H1 (cell line): ENCODE measurements at regions not wholly inside any gene's neighbourhood (a gene's known extent, or its start where the extent isn't known, plus 50 kb on each side); places are given as distances from the start of the nearest gene placed in this dataset.

Experiments
- CTCF ChIA-PET: fragments of 300-600 bp; sonication (Branson Sonifier 250); formaldehyde crosslinking; loops from one replicate; lab custom pipeline; 2021; ENCODE audit not compliant: partially characterized antibody; lab: Charles Lee
- POLR2A ChIA-PET: fragments of 300-600 bp; sonication (Branson Sonifier 250); formaldehyde crosslinking; loops from one replicate; lab custom pipeline; 2021; ENCODE audit warnings: inconsistent platforms; ENCODE audit not compliant: partially characterized antibody; lab: Charles Lee
- DNase-seq, 2 experiments: peaks; one replicate each; pipeline versions ENCODE4 v3.0.0 to v3.0.0-alpha.2; 2010 to 2022; ENCODE audit warnings: low spot score in 2 of 2, low read depth in 1 of 2, mixed read lengths in 1 of 2
- FAIRE-seq: peaks from 2 replicates; lab custom pipeline; 2011; peaks lifted over from hg19 to GRCh38; lab: Jason Lieb, UNC
- H2AFZ ChIP-seq: 2 replicates; pipeline ENCODE4 v1.8.1; 2012; ENCODE audit warnings: low read length, inconsistent platforms
- H2AK5ac ChIP-seq: 2 replicates; pipeline ENCODE4 v1.6.1; 2013; ENCODE audit warnings: low read depth, low read length
- H2BK120ac ChIP-seq: replicated peaks from 2 replicates; pipeline ENCODE3; 2013; ENCODE audit warnings: low read depth, low read length, inconsistent platforms
- H2BK12ac ChIP-seq: 2 replicates; pipeline ENCODE4 v1.6.1; 2013; ENCODE audit warnings: low read depth, low read length
- H2BK15ac ChIP-seq: 2 replicates; pipeline ENCODE4 v1.6.1; 2013; ENCODE audit warnings: low read length
- H2BK20ac ChIP-seq: 2 replicates; pipeline ENCODE4 v1.6.1; 2013; ENCODE audit warnings: low read length
- H2BK5ac ChIP-seq: 2 replicates; pipeline ENCODE4 v1.6.1; 2013; ENCODE audit warnings: low read depth, low read length
- H3K14ac ChIP-seq: 2 replicates; pipeline ENCODE4 v1.6.1; 2013; ENCODE audit warnings: inconsistent platforms; ENCODE audit not compliant: insufficient read length
- H3K18ac ChIP-seq: 2 replicates; pipeline ENCODE4 v1.6.1; 2013; ENCODE audit warnings: low read length; ENCODE audit errors: extremely low read depth
- H3K23ac ChIP-seq: 2 replicates; pipeline ENCODE4 v1.6.1; 2013; ENCODE audit warnings: inconsistent platforms; ENCODE audit not compliant: insufficient read length
- H3K23me2 ChIP-seq: 2 replicates; pipeline ENCODE4 v1.6.1; 2013; ENCODE audit warnings: low read depth, low read length
- H3K27ac ChIP-seq: 2 replicates; pipeline ENCODE4 v1.6.1; 2011; ENCODE audit warnings: low read depth, low read length, inconsistent platforms
- H3K27me3 ChIP-seq, 4 experiments: replicated peaks in 1 of 4; 1 replicate in 1 of 4; 2 replicates in 3 of 4; pipeline versions ENCODE4 v1.6.1 to v1.8.1; 2011 to 2013; ENCODE audit warnings: low read length in 3 of 4, mild to moderate bottlenecking in 3 of 4, inconsistent platforms in 2 of 4, mixed read lengths in 2 of 4, moderate library complexity in 1 of 4; ENCODE audit not compliant: control insufficient read depth in 3 of 4, insufficient read depth in 3 of 4; ENCODE audit errors: extremely low read depth in 1 of 4
- H3K36me3 ChIP-seq, 4 experiments: 2 replicates each; pipeline versions ENCODE4 v1.6.1 to v1.8.1; 2011 to 2013; ENCODE audit warnings: mild to moderate bottlenecking in 4 of 4, low read length in 3 of 4, moderate library complexity in 2 of 4, control low read depth in 1 of 4, inconsistent platforms in 1 of 4; ENCODE audit not compliant: insufficient read depth in 4 of 4, control insufficient read depth in 2 of 4
- H3K4ac ChIP-seq: replicated peaks from 2 replicates; pipeline ENCODE3; 2013; ENCODE audit warnings: low read length, low read depth, mixed read lengths, inconsistent platforms; ENCODE audit not compliant: insufficient read length
- H3K4me1 ChIP-seq, 4 experiments: replicated peaks in 1 of 4; 1 replicate in 1 of 4; 2 replicates in 3 of 4; pipeline versions ENCODE4 v1.6.1 to v1.8.1; 2011 to 2013; ENCODE audit warnings: low read length in 3 of 4, inconsistent platforms in 2 of 4, mixed read lengths in 1 of 4; ENCODE audit not compliant: insufficient read depth in 4 of 4, control insufficient read depth in 3 of 4
- H3K4me2 ChIP-seq, 2 experiments: 2 replicates each; pipeline versions ENCODE4 v1.6.1 to v1.8.1; 2011 to 2013; ENCODE audit warnings: low read depth in 2 of 2, low read length in 2 of 2, control low read depth in 1 of 2, inconsistent platforms in 1 of 2, mild to moderate bottlenecking in 1 of 2; ENCODE audit not compliant: insufficient read depth in 1 of 2
- H3K4me3 ChIP-seq, 4 experiments: fragments of 200-600, 300-600 bp in 1 of 4; sonication (generic), shearing (Covaris generic), sonication (Bioruptor Twin) in 1 of 4; 2 replicates each; pipeline versions ENCODE4 v1.5.1 to v1.8.1; 2011 to 2016; ENCODE audit warnings: low read length in 4 of 4, low read depth in 3 of 4, control low read depth in 2 of 4, inconsistent platforms in 2 of 4, mild to moderate bottlenecking in 2 of 4, mixed read lengths in 1 of 4, moderate library complexity in 1 of 4; ENCODE audit not compliant: insufficient read depth in 2 of 4; ENCODE audit errors: extremely low read depth in 1 of 4
- H3K56ac ChIP-seq: replicated peaks from 2 replicates; pipeline ENCODE3; 2013; ENCODE audit warnings: low read depth, mild to moderate bottlenecking, mixed read lengths, low read length, inconsistent platforms; ENCODE audit not compliant: insufficient read length
- H3K79me1 ChIP-seq: 2 replicates; pipeline ENCODE4 v1.6.1; 2013; ENCODE audit warnings: low read depth, low read length, control low read depth
- H3K79me2 ChIP-seq, 2 experiments: 2 replicates each; pipeline versions ENCODE4 v1.6.1 to v1.8.1; 2012 to 2013; ENCODE audit warnings: low read length in 2 of 2, mild to moderate bottlenecking in 2 of 2, inconsistent platforms in 1 of 2; ENCODE audit not compliant: insufficient read depth in 2 of 2, control insufficient read depth in 1 of 2
- H3K9ac ChIP-seq, 4 experiments: replicated peaks in 1 of 4; 1 replicate in 1 of 4; 2 replicates in 3 of 4; pipeline versions ENCODE4 v1.6.1 to v1.8.1; 2011 to 2013; ENCODE audit warnings: low read depth in 3 of 4, low read length in 3 of 4, control low read depth in 2 of 4, mild to moderate bottlenecking in 2 of 4, moderate library complexity in 2 of 4, inconsistent platforms in 1 of 4; ENCODE audit errors: extremely low read depth in 1 of 4
- H3K9me3 ChIP-seq, 2 experiments: 2 replicates each; pipeline versions ENCODE4 v1.6.1 to v1.8.1; 2012 to 2013; ENCODE audit warnings: mild to moderate bottlenecking in 2 of 2, moderate library complexity in 2 of 2, control low read depth in 1 of 2, inconsistent platforms in 1 of 2, low read depth in 1 of 2, low read length in 1 of 2, mixed read lengths in 1 of 2; ENCODE audit not compliant: insufficient read depth in 2 of 2
- H4K20me1 ChIP-seq, 2 experiments: replicated peaks in 1 of 2; 2 replicates each; pipeline versions ENCODE3 to v1.8.1; 2011 to 2013; ENCODE audit warnings: inconsistent platforms in 2 of 2, low read length in 2 of 2, mild to moderate bottlenecking in 1 of 2; ENCODE audit not compliant: insufficient read depth in 2 of 2, control insufficient read depth in 1 of 2
- H4K5ac ChIP-seq: 2 replicates; pipeline ENCODE4 v1.6.1; 2013; ENCODE audit warnings: low read length, low read depth, mixed read lengths, inconsistent platforms; ENCODE audit not compliant: insufficient read length
- H4K8ac ChIP-seq: 2 replicates; pipeline ENCODE4 v1.8.0; 2013; ENCODE audit warnings: mild to moderate bottlenecking, moderate library complexity, low read length, inconsistent platforms; ENCODE audit not compliant: insufficient read depth; ENCODE audit errors: extremely low read depth
- H4K91ac ChIP-seq: replicated peaks from 2 replicates; pipeline ENCODE3; 2013; ENCODE audit warnings: low read length, mixed read lengths, inconsistent platforms; ENCODE audit not compliant: insufficient read length
- CEBPB ChIP-seq: IDR thresholded peaks from 2 replicates; pipeline ENCODE4 v1.6.1; 2012; ENCODE audit warnings: low read depth, low read length
- KDM4A ChIP-seq: IDR thresholded peaks from one replicate; pipeline ENCODE4 v1.7.1; 2012; ENCODE audit warnings: low read depth, mild to moderate bottlenecking, moderate library complexity, low read length, inconsistent platforms; ENCODE audit not compliant: severe bottlenecking
- SAP30 ChIP-seq: fragments of 300-600 bp; sonication (generic); IDR thresholded peaks from 2 replicates; pipeline ENCODE4 v1.7.1; 2012; ENCODE audit warnings: low read length, moderate library complexity, mild to moderate bottlenecking, inconsistent platforms; ENCODE audit not compliant: insufficient read depth, insufficient replicate concordance
- TAF1 ChIP-seq: IDR thresholded peaks from 2 replicates; pipeline ENCODE4 v1.6.1; 2011; ENCODE audit warnings: mild to moderate bottlenecking, low read depth, low read length
- TAF7 ChIP-seq: optimal IDR thresholded peaks from 2 replicates; pipeline ENCODE3; 2011; ENCODE audit warnings: low read depth, mild to moderate bottlenecking, inconsistent platforms, low read length, moderate library complexity, borderline replicate concordance
- WGBS, 2 experiments: shearing (Covaris generic) in 1 of 2; methylation state at CpG; one replicate each; pipeline versions ENCODE4 v1.1.6 to v1.1.7; 2013 to 2015; ENCODE audit warnings: low lambda C conversion rate in 2 of 2, mixed read lengths in 2 of 2, inconsistent platforms in 1 of 2, low coverage in 1 of 2, missing lambda C conversion rate in 1 of 2; ENCODE audit not compliant: insufficient replicate concordance in 2 of 2, insufficient coverage in 1 of 2, insufficient read length in 1 of 2; ENCODE audit errors: extremely low coverage in 1 of 2, missing lambda C conversion rate in 1 of 2; 5-methylcytosine and 5-hydroxymethylcytosine counted together
- TF ChIP-seq, protein P1 (sequence below): IDR thresholded peaks from 2 replicates; pipeline ENCODE4 v1.6.1; 2012; ENCODE audit warnings: inconsistent platforms

DNA sequence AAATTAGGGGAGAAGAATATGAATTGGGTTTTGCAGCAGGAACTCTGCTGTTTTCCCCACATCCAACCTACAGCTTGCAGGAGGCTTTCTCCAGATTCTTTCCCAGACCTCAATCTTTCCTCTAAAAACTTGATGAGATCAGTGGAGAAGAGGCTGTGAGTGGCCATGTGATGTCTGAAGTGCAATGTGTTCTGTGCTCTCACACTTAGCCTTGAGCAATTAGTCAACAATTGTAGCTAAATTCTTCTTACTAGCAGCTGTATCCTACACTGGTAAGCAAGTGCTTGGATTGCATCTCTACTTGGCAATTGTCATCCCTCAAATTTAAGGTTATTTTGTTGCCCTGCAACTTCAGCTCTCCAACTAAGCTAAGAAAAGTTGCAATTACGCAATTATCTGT is 807.3 kb upstream of the RGS18 start:
- DNase-seq (no peak), FAIRE-seq (no peak)
- Histone ChIP-seq H3K79me1 (no peaks in the 10 kb centered on the region), H4K8ac (no peak overlapping the region), H2BK15ac (no peak overlapping the region), H3K9ac (no peak overlapping the region), H4K20me1 (no peaks in the 10 kb centered on the region), H2AK5ac (no peak overlapping the region), H3K18ac (no peak overlapping the region), H2AFZ (peak overlapping the region; percentile 90; the same call in 1 of the 2 replicates), H3K9me3 (no peaks in the 10 kb centered on the region), H3K27me3 (no peaks in the 10 kb centered on the region), H3K4me3 (no peak overlapping the region), H2BK20ac (no peak overlapping the region), H4K91ac (no peak overlapping the region), H3K23me2 (no peaks in the 10 kb centered on the region), H2BK5ac (no peak overlapping the region), H3K79me2 (no peaks in the 10 kb centered on the region), H3K14ac (no peak overlapping the region), H3K56ac (no peak overlapping the region), H3K4ac (no peak overlapping the region), H3K4me1 (no peaks in the 10 kb centered on the region), H4K5ac (no peak overlapping the region), H2BK120ac (no peak overlapping the region), H3K4me2 (no peak overlapping the region), H3K23ac (no peak overlapping the region), H3K27ac (no peak overlapping the region), H3K36me3 (no peaks in the 10 kb centered on the region), H2BK12ac (no peak overlapping the region)
- 0% methylated on average over 1 of the region's 1 CpG; no CpG with 5 or more reads in 1 of the 2 experiments for WGBS, 2 experiments
- no peak for TF ChIP-seq KDM4A
- no peak for TF ChIP-seq TAF7
- TF ChIP-seq TAF1 = no peak
- no peak for TF ChIP-seq CEBPB
- TF ChIP-seq, protein P1, sequence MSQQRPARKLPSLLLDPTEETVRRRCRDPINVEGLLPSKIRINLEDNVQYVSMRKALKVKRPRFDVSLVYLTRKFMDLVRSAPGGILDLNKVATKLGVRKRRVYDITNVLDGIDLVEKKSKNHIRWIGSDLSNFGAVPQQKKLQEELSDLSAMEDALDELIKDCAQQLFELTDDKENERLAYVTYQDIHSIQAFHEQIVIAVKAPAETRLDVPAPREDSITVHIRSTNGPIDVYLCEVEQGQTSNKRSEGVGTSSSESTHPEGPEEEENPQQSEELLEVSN = no peak
- TF ChIP-seq SAP30 = no peak
- ChIA-PET POLR2A (no interaction called here), CTCF (interaction anchor here (0.5 kb wide), 1 partner anchor 979 kb away, joined by 3 read pairs; no protein-coding TSS in a partner anchor)
